NCI-H748 (cell line): ENCODE measurements at regions not wholly inside any gene's neighbourhood (a gene's known extent, or its start where the extent isn't known, plus 50 kb on each side); places are given as distances from the start of the nearest gene placed in this dataset.
"Not testable (repeated sequence)": the region's sequence is repeated elsewhere in the genome, so short reads cannot be mapped to it uniquely, and the experiment has no call there.

ENCODE experiments used
- DNase-seq: peaks from one replicate; lab custom pipeline; 2025; ENCODE audit not compliant: unreplicated experiment; lab: John Stamatoyannopoulos, UW

DNA sequence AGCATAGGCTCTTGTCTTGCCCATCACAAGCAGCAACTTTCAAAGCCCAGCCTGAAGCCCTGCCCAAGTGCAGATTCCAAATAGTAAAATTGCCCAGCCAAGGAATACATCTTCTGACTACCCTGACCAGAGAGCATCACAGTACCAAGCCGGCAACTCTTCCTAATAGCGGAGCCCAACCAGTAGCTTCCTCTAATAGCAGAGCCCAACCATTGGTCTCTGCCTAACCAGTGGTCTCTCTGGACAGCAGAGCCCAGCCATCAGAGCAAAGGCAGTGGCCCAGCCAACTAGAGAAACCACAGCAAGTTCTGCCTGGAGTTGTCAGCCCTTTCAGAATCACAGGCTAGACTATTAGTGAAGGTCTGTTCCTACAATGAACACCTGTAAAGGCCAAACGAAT, 285.6 kb downstream of the HGF start:
- peak; percentile 84 for DNase-seq

DNA sequence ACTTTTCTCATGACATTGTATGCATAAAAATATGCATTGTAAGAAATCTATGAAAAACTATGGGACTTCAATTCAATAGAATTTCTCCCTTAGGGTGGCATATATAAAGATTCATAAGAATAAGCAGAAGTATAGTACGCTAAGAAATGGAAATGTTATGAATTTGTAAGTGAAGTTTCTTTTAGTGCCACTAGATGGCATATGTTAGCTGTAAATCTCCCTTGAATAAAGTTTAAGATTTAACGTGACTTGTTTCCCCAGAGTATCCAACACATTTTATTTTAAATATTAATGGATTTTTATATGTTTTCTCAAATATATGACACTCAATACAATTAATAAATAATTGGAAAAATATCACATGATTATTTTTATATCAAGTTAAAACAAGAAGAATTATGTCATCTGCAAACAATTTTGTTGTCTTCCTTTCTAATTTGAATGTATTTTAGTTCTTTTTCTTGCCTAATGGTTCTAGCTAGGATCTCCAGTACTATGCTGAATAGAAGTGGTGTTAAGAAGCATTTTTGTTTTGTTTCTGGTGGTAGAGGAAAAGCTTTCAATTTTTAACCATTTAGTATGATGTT, 287.2 kb downstream of the HGF start:
- DNase-seq: peak; percentile 23

DNA sequence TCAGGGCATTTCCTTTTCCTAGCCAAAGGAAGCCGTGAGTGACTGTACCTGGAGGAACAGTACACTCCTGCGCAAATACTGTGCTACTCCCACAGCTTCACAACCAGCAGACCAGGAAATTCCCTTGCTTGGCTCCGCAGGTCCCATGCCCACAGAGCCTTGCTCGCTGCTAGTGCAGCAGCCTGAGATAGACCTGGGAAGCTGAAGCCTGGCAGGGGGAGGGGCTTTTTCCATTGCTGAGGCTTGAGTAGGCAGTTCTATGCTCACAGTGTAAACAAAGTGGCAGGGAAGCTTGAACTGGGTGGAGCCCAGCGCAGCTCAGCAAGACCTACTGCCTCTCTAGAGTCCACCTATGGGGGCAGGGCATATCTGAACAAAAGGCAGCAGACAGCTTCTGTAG, 291.2 kb downstream of the HGF start:
- DNase-seq: peak; percentile 72

DNA sequence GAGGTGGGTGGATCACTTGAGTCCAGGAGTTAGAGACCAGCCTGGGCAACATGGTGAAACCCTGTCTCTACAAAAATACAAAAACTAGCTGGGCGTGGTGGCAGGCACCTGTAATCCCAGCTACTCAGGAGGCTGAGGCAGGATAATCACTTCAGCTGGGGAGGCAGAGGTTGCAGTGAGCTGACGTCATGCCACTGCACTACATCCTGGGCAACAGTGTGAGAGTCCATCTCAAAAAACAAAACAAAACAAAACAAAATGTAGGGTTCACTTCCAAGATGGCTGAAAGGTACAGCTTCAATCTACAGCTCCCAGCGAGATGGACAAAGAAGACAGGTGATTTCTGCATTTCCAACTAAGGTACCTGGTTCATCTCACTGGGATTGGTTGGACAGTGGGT, 291.6 kb downstream of the HGF start:
- DNase-seq: not testable (repeated sequence)

DNA sequence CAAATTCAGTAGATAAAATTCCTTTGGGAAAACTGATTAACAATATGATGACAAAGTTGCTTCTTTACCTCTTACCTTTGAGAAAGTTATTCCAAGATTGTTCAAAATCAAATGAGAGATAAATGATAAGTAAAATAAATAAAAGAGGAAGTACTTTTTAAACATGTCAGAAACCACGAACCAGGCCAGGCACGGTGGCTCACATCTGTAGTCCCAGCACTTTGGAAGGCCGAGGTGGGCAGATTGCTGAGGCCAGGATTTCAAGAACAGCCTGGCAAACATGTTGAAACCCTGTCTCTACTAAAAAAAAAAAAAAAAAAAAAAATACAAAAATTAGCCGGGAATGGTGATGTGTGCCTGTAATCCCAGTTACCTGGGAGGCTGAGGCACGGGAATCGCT, 296.6 kb downstream of the HGF start:
- DNase-seq: no peak

DNA sequence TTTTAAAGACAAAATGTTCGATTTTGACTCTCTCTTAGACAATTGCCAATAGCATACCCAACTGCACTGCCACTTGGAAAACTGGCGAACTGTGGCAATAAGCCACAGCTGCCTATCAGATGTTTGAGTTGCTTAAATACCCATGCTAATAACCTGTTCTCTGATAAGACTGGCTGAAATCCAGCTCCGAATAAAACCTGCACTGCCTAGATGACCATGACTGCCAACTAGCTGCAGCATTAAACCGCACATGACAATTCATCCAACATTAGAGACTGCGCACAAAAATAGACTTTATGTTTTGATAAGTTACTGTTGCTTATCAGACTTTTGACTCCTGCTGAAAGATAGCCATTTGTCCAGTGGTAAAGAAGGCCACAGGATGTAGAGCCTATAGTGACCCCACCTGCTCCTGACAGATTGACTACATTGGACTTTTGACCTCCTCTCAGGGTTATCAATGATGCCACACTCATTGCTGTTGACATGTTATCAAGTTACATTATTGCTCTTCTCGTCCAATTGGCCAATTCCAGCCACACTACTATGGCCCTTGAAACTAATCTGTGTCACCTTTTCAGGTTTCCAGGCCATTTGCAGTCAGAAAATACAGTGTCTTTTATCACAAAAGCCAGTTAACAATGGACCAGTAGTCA, 299.0 kb downstream of the HGF start:
- DNase-seq: no peak

DNA sequence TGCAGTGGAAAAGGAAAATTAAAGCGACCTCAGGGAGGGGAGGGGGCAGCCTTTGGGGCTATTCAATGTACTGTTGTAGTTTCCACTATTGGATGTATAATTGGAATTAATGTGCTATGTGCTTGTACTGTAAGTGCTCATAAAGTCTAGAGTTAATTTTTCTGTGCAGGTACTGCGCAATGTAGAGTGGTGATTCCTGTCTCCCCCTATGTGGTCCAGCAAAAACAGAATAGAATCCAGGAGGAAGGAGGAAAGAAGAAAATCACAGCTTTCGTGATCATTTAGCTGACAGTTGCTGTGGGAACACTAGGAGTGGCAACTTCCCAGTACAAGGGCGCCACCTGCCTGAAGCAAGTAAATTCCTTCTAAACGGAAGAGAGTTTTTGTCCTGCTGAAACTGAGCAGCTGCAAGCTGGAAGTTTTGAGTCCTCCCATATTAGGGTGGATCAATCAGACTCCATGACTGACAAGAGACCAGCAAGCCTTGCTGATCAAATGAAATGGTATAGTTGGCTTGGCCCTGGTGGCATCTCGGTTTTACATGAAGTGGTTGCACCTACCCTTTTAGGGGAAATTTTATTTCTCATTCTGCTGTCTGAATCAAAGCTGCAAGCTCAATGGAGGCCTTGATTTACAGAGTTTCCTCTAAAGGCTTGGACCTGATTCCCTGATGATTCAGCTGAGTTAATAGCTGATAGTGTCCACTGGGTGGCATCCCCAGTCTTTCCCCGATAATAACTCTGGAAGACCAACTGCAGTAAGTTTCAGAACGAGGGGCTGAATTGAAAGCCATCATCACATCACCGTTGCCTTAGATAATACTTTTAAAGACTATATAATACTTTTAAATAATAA, 299.8 kb downstream of the HGF start:
- DNase-seq: peak; percentile 75

DNA sequence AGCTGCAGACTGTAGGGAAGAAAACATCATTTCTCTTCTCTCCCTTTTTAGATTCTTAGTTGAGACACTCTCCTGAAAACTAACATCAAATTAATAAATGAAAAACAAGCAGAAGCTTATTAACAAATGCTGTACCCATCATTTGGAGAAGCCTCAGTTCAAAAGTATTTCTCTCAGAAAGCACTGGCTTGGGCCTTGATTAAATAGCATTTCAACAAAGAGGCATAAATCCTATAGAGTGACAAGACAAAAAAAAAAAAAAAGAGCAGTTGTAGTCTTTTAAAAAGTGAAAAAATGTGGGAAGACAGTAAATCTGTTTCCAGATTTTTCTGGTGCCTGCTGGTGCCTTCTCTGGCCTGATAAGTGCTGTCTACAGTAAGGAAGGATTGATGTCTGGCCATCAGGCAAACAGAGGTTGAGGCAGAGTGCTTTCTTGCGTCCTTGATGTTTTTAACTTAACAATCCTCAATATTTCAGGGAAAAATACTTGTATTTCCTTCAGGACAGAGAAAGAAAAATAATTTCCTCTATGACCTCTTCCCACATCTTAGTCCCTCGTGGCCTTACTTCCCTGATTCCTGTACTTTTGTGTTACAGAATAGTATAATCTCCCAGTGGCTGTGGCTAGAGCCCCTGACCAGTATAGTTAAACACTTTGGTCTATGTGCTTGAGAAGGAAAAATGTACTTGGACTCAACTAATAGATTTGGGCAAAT, 300.5 kb downstream of the HGF start:
- DNase-seq: no peak

DNA sequence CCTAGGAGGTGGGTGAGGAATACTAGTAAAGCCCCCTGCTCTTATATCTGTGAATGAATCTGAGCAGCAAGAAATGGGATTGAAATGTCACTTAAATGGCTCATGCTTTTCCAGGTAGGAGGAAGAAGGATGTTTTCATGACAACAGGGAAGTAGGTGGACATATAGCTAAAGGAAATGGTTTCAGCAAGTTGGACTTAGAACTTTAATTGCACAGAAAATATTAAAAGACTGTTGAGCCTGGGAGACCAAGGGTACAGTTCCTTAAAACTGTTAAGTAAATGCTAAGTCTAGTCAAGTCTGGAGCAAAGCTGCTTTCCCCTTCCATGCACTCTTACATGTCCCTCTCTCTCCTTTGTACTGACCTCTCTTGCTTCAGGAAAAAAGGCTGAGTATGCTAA, 301.3 kb downstream of the HGF start:
- no peak for DNase-seq

DNA sequence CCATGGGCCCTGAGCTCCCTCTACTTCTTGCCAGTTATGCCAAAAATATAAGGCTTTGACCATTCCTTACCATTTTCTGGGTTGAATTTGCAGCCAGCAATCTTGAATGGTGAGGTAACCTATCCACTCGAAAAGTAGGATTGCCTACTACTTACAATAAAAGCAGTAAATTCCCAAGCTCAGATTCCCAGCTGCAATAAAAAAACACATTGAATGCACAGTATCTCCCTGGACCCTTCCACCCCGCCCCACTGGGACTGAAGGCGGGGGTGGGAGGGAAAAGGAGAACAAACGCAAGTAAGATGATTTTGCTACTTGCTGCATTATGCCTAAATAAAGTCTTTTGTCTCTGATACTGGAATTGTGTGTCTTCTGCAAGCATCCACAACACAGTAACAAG, 301.9 kb downstream of the HGF start:
- DNase-seq: no peak

DNA sequence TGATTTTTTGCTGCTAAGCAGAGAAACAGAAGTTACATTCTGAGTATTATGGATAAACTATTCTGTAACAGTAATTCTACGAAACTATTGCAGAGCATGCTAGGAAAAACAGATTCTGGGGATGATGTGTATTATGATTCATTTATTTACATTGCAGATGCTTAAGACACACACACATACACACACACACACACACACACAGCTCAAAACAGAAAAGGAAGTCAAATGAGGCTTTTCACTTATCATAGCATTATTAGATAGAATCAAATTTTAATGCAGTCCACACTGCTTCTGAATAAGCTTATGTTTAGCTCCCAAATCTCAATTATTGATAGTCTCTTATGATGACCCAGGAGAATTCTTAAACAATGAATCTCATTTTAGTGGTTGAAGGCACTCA, 307.2 kb downstream of the HGF start:
- no peak for DNase-seq

DNA sequence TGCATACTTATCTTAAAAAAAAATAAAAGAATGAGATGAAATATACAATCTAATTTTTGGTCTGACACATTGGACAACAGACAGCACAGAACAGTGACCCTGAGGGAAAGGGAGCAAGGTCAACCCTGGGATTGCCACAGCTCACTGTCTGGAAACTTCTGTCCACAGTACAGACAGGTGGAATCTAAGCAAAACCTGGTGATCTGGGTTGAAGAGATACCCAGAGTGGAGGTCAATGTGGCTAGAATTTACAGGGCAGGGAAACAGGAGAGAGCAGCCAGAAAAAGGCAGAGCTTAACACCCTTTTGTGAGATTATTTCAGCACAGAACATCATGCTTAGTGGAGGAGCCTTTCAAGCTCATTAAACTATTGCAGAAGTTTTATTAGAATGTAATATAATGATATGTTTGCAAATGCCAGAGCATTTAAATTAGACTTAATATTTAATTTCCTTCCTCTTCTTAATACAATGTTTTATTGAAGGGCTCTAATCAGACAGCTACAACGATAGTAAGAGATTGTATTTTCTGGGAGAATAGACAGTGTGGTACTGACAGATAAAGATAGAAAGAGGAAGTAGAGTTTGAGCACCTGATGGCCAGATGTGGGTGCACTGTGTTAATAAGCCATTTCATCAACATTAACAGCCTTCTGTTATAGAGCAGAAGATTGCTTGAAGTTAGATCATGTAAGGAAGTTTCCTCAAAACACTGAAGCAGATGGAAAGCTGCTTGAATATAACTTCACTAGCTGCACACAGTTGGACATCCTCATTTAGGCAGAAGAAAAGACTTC, 309.4 kb downstream of the HGF start:
- no peak for DNase-seq

DNA sequence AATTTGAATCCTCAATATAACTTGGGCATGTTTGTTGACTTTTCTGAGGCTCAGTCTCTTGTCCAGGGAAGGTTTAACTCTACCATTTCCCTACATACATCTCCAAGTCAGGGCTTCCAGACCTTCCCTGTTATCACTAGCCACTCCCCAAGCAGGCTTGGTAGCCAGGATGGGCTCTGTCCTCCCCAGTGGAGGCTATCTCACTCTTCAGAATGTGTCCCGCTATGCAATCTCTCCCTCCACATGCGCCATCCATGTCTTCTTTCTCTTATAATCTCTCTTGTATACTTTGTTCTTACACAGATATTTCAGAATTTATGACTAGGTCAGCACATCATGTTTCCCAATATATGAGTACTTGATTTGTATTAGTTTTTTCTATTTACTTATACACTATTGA, 310.4 kb downstream of the HGF start:
- no peak for DNase-seq

DNA sequence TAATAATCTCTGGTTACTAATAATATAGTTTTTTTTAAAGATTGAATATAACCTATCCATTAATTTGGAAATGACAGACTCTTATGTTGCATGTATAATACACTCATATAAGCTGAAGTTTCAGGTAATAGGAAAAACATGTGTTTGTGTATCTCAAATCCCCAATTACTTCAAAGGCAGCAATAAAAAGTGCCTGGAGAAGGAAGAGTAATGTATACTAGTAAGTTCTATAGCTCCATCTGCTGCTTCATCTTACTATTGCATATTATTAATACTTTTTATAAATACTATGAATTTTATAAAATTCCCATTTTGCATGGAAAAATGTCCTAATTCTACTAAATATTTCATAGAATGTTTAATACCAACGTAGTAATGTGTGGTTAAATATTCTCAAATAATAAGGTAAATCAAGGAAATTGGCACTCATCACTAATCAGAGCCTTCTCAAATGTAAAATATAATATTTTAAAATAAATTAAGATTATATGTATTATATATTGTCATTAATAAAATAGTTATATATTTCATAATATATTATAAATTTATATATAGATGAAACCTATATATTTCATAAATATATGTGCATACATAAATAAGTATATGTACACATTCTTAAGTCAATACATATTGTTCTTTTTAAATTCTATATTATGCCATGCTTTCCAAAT, 311.9 kb downstream of the HGF start:
- DNase-seq: peak; percentile 51

DNA sequence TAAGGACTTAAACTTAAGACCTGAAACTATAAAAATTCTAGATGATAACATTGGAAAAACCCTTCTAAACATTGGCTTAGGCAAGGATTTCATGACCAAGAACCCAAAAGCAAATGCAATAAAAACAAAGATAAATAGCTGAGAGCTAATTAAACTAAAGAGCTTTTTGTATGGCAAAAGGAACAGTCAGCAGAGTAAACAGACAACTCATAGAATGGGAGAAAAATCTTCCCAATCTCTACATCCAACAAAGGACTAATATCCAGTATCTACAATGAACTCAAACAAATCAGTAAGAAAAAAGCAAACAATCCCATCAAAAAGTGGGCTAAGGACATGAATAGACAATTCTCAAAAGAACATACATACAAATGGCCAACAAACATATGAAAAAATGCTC, 316.1 kb downstream of the HGF start:
- DNase-seq: not testable (repeated sequence)

DNA sequence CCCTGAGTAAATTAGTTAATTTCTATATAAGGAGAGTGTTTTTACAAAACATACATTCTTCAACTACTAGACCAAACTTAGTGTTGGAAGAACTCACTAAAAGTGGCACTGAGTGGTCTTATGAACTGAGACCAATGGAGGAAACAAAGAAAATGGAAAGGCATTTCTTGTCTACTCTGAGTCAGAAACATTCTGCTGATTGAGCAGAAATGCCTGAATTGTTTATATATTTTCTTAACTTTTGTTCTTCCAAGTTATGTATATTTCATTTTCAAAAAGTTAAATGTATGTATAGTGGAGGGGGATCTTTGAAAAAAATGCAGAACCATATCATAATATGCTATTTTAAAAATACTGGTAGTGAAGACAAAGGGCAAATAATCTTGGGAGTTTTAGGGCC, 320.7 kb downstream of the HGF start:
- no peak for DNase-seq

DNA sequence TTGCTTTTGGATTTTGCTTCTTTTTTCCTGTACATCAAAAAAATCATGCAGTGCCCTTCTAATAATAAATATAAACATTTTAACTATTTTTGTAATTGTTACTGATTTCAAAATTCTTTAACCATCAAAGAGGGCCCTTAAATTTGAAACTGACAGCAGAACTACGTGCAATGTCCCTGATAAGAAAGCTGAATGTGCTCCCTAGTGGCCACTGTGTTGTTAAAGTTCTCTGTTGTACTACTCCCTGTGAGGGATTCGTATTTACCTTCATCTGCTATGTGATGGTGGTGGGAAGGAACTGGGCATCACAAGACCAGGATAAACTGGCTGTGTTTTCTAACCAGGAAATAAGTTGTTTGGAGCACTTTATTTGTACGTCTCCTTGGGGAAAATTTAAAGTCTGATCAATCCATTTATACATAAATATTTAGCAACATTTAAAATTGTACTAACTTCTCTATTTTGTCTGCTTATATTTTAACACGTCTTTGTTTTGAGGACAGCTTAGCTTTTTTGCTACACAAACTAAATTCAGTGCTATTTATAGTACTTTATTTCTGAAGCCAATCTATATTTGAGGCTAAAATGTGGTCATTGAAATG, 322.4 kb downstream of the HGF start:
- DNase-seq: peak; percentile 52

DNA sequence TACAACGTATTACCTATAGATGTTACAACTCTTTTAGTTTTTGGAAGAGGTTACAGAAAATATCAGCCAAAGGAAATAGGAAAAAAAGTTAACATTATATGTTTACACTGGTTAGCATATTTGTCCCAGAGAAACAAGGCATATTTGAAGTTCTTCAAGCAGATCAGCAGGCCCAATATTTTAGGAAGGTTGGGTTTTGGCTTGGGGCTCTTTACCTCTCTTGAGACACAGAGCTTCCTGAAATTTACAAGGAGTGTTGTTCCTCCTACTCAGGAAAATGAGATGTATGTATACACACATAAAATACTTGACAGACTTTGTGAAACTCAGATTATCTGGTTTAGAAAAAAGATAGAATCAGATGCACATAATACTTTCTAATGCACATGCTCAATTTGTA, 323.6 kb downstream of the HGF start:
- no peak for DNase-seq

DNA sequence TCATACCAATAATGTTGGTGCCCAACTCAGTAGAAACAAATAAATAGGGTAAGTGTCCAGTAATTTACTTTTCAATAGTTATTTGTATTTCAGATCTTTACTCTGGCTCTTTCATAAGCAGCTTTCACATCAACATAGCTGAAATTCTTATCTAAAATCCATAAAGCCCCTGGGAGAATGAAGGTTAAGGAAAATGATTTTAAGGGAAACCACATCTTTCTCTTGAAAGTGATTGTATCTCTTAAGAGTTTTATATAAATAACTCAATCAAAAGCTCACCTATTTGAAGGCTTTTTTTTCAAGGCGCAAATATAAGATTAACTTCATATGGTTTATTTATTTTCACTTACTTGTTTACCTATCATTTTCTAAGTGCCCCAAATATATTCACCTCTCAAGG, 324.4 kb downstream of the HGF start:
- DNase-seq: no peak

DNA sequence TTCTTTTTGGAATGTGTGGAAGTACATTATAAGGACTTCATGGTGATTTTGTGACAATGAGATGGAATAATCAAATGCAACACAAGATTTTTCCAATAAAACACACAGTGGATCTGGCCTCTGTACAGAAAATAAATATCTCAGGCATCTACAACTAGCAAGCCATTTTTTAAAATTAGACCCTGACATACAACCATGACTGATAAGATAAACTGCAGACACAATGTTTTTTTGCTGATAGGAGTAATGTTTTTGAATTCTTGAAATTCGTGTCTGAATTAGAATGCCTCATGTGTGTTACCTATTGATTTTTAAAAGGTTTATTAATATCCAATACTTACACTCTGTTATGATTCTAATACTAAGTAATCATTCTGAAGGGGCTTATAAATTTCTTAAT, 328.1 kb downstream of the HGF start:
- no peak for DNase-seq
